ENCODE measurements at regions not wholly inside any gene's neighbourhood (a gene's known extent, or its start where the extent isn't known, plus 50 kb on each side); places are given as distances from the start of the nearest gene placed in this dataset.

GRCh38 chr3:102206511-102207031 is 228.2 kb upstream of the ZPLD1 start:
- CTCF ChIA-PET, result no interaction called here
- WGBS (ENCODE audit: insufficient coverage, insufficient replicate concordance, low lambda C conversion rate, missing lambda C conversion rate), result 26% methylated on average over 4 of the region's 4 CpGs
- Histone ChIP-seq H3K36me3 (ENCODE audit: control insufficient read depth in 2 of 2, insufficient read depth in 2 of 2, low read length in 1 of 2) (no peaks in the 10 kb centered on the region), H3K9ac (ENCODE audit: control insufficient read depth, insufficient read depth, low read length) (no peak overlapping the region), H3K27ac (ENCODE audit: control insufficient read depth, insufficient read depth) (no peak overlapping the region), H3K27me3 (replicated peaks in 1 of 2; ENCODE audit: control insufficient read depth in 2 of 2, insufficient read depth in 2 of 2, low read length in 1 of 2) (no peaks in the 10 kb centered on the region), H3K9me3 (replicated peaks; ENCODE audit: control insufficient read depth, insufficient read depth, low read length) (peaks cover 3% of the 10 kb centered on the region; the same call in 2 of the 3 replicates), H3K4me1 (ENCODE audit: control insufficient read depth, insufficient read depth, low read length) (no peaks in the 10 kb centered on the region), H3K4me3 (no peak overlapping the region), H2AFZ (ENCODE audit: control insufficient read depth, low read depth, low read length) (no peak overlapping the region), H3K79me2 (ENCODE audit: control insufficient read depth, insufficient read depth, low read length) (no peaks in the 10 kb centered on the region), H4K20me1 (ENCODE audit: control insufficient read depth, insufficient read depth) (no peaks in the 10 kb centered on the region), H3K4me2 (ENCODE audit: control insufficient read depth, insufficient read depth) (no peak overlapping the region)
- POLR2A ChIA-PET, result no interaction called here
- intact Hi-C loops (cut with micrococcal nuclease; ENCODE audit: unreplicated experiment) (no loop called here), in situ Hi-C loops (cut with MboI) (no loop called here)
- no TSS peak for BruUV-seq (replicated peaks)
- TF ChIP-seq ZNF592 (IDR thresholded peaks at IDR 0.05), result no peak
- no peak for TF ChIP-seq ASH2L (IDR thresholded peaks at IDR 0.05; ENCODE audit: borderline replicate concordance, low read depth)
- TF ChIP-seq SPI1 (IDR thresholded peaks at IDR 0.05; ENCODE audit: borderline replicate concordance, insufficient read depth, low read depth, low read length), result no peak
- no peak for ATAC-seq
- SMC1A ChIA-PET (ENCODE audit: uncharacterized antibody, unreplicated experiment), result interaction anchor here (0.7 kb wide), 1 partner anchor 19 kb away, joined by 3 read pairs; no protein-coding TSS in a partner anchor
- FAIRE-seq, result no peak
- RAD21 ChIA-PET (ENCODE audit: unreplicated experiment), result no interaction called here
- DNase-seq (ENCODE audit: low read depth, low spot score), result no peak
